CD4-positive, alpha-beta memory T cell (primary cell): ENCODE measurements at regions not wholly inside any gene's neighbourhood (a gene's known extent, or its start where the extent isn't known, plus 50 kb on each side); places are given as distances from the start of the nearest gene placed in this dataset.

Experiments
- CTCF ChIA-PET: fragments of 350-600 bp; sonication (Branson Sonifier 250); formaldehyde crosslinking; loops from one replicate; lab custom pipeline; 2021; ENCODE audit warnings: inconsistent platforms; ENCODE audit not compliant: partially characterized antibody; lab: Charles Lee
- POLR2A ChIA-PET: fragments of 350-600 bp; sonication (Branson Sonifier 250); formaldehyde crosslinking; loops from one replicate; lab custom pipeline; 2021; ENCODE audit not compliant: partially characterized antibody; lab: Charles Lee
- DNase-seq, 5 donors: peaks; one replicate each; pipeline versions ENCODE4 v3.0.0 to v3.0.0-alpha.2; 2020 to 2022; ENCODE audit warnings: mixed read lengths in 1 of 5
- H3K27ac ChIP-seq: one replicate; pipeline ENCODE4 v1.7.0; 2013; ENCODE audit warnings: low read depth, low read length
- H3K27me3 ChIP-seq: 2 replicates; pipeline ENCODE4 v1.7.0; 2013; ENCODE audit warnings: mild to moderate bottlenecking, low read length, moderate library complexity; ENCODE audit not compliant: insufficient read depth
- H3K36me3 ChIP-seq: 2 replicates; pipeline ENCODE4 v1.7.0; 2013; ENCODE audit warnings: mild to moderate bottlenecking, low read length, moderate library complexity; ENCODE audit not compliant: insufficient read depth
- H3K4me1 ChIP-seq: 2 replicates; pipeline ENCODE4 v1.7.0; 2013; ENCODE audit warnings: mild to moderate bottlenecking, low read length, moderate library complexity; ENCODE audit not compliant: insufficient read depth
- H3K4me3 ChIP-seq, 2 donors: one replicate each; pipeline ENCODE4 v1.7.0; 2013; ENCODE audit warnings: low read length in 2 of 2, mild to moderate bottlenecking in 1 of 2
- H3K9me3 ChIP-seq, 2 donors: one replicate each; pipeline ENCODE4 v1.7.0; 2013; ENCODE audit warnings: low read length in 2 of 2, control low read depth in 1 of 2; ENCODE audit not compliant: control insufficient read depth in 1 of 2
- H3K27ac Mint-ChIP-seq, 7 donors: one replicate each; pipeline ENCODE4 v1.8.0; 2020 to 2021; ENCODE audit warnings: mixed read lengths in 7 of 7, mild to moderate bottlenecking in 6 of 7, inconsistent platforms in 3 of 7, moderate library complexity in 3 of 7
- H3K27me3 Mint-ChIP-seq, 2 donors: one replicate each; pipeline ENCODE4 v1.8.0; 2020 to 2021; ENCODE audit warnings: mixed read lengths in 2 of 2
- H3K36me3 Mint-ChIP-seq, 2 donors: one replicate each; pipeline ENCODE4 v1.8.0; 2020 to 2021; ENCODE audit warnings: mixed read lengths in 2 of 2, inconsistent platforms in 1 of 2, mild to moderate bottlenecking in 1 of 2
- H3K4me1 Mint-ChIP-seq, 4 donors: one replicate each; pipeline ENCODE4 v1.8.0; 2020 to 2021; ENCODE audit warnings: mixed read lengths in 4 of 4, mild to moderate bottlenecking in 1 of 4
- H3K4me3 Mint-ChIP-seq, 8 donors: one replicate each; pipeline ENCODE4 v1.8.0; 2020 to 2021; ENCODE audit warnings: mixed read lengths in 8 of 8, mild to moderate bottlenecking in 7 of 8, moderate library complexity in 6 of 8, inconsistent platforms in 3 of 8
- H3K9me3 Mint-ChIP-seq, 8 donors: one replicate each; pipeline ENCODE4 v1.8.0; 2020 to 2021; ENCODE audit warnings: mixed read lengths in 8 of 8, mild to moderate bottlenecking in 5 of 8, inconsistent platforms in 3 of 8, moderate library complexity in 1 of 8
- intact Hi-C: fragments of 100-400 bp; cut with micrococcal nuclease; formaldehyde crosslinking; loops from one replicate; pipeline ENCODE4 v1.15.1; 2023

DNA sequence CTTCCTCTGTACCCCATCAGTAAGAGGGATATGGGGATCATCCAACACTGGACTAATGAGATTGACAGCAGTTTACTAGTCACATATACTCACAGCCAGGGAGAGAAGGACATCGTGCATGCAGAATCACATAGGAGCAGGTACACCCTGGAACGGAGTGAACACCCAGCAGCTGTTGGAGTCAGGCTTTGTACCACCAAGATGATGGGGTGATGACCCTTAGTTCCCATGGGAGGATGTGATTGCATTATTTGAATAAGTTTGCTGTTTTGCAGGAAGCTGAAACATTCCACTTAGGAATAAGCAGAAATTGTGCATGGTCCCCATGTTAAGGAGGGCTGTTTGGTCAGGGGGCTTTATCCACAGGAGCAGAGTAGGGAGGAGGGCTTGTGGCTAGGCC, 482.7 kb upstream of the PDZRN3 start:
- H3K36me3 Mint-ChIP-seq, result no peaks in the 10 kb centered on the region
- H3K4me3 ChIP-seq, result no peak overlapping the region
- peaks cover 0 to 10% (median 5%) of the 10 kb centered on the region in 8 donors for H3K9me3 Mint-ChIP-seq
- no peaks in the 10 kb centered on the region for H3K4me1 Mint-ChIP-seq
- no peaks in the 10 kb centered on the region for H3K27me3 ChIP-seq
- no peaks in the 10 kb centered on the region for H3K27me3 Mint-ChIP-seq
- intact Hi-C loops, result no loop called here
- H3K27ac ChIP-seq, result no peak overlapping the region
- no peak overlapping the region for H3K27ac Mint-ChIP-seq
- H3K4me1 ChIP-seq, result no peaks in the 10 kb centered on the region
- H3K4me3 Mint-ChIP-seq, result no peak overlapping the region
- H3K36me3 ChIP-seq, result no peaks in the 10 kb centered on the region
- ChIA-PET CTCF (no interaction called here), POLR2A (no interaction called here)
- no peaks in the 10 kb centered on the region for H3K9me3 ChIP-seq
- no peak for DNase-seq

DNA sequence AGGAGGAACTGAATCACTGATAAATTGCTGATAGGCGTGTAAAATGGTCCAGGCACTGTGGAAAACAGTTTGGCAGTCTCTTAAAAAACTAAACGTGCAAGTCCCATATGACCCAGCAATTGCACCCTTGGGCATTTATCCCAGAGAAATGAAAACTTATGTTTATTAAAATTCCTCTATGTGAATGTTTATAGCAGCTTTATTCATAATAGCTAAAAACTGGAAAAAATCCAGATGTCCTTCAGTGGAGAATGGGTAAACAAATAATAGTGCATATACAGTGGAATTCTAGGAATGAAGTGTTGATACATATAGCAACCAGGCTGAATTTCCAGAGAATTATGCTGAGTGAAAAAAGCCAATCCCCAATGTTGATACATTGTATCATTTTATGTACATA, 482.2 kb upstream of the PDZRN3 start:
- Mint-ChIP-seq H3K27ac (no peak overlapping the region), H3K36me3 (no peaks in the 10 kb centered on the region), H3K9me3 (peaks cover 0 to 12% (median 5%) of the 10 kb centered on the region in 8 donors), H3K4me3 (no peak overlapping the region), H3K4me1 (no peaks in the 10 kb centered on the region), H3K27me3 (no peaks in the 10 kb centered on the region)
- Histone ChIP-seq H3K4me1 (no peaks in the 10 kb centered on the region), H3K9me3 (no peaks in the 10 kb centered on the region), H3K36me3 (no peaks in the 10 kb centered on the region), H3K27me3 (no peaks in the 10 kb centered on the region), H3K27ac (no peak overlapping the region), H3K4me3 (no peak overlapping the region)
- intact Hi-C loops, result no loop called here
- POLR2A ChIA-PET, result no interaction called here
- CTCF ChIA-PET, result no interaction called here
- no peak for DNase-seq

DNA sequence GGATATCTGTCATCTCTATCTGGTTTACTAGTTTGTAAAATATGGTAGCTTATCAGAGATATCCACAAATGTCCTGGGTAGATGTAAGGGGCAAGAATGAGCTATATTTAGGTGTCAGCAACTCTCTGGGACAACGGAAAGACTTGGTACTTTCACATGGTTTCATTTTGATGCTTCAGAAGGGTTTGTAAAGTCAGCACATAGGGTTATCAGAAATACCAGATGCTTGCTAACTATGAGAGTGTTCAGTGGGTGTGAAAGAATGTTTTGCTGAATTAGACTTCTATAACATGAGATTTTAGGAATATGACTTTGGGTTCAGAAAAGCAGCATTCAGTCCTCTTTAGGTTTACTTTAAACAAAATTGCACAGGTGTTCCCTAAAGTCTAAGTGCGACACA, 466.5 kb upstream of the PDZRN3 start:
- H3K4me3 Mint-ChIP-seq, result no peak overlapping the region
- Histone ChIP-seq H3K4me1 (no peaks in the 10 kb centered on the region), H3K9me3 (no peaks in the 10 kb centered on the region), H3K4me3 (no peak overlapping the region), H3K36me3 (no peaks in the 10 kb centered on the region), H3K27ac (no peak overlapping the region), H3K27me3 (no peaks in the 10 kb centered on the region)
- no peak overlapping the region for H3K27ac Mint-ChIP-seq
- no peaks in the 10 kb centered on the region for H3K36me3 Mint-ChIP-seq
- ChIA-PET POLR2A (no interaction called here), CTCF (no interaction called here)
- intact Hi-C loops, result no loop called here
- H3K27me3 Mint-ChIP-seq, result no peaks in the 10 kb centered on the region
- no peaks in the 10 kb centered on the region for H3K4me1 Mint-ChIP-seq
- DNase-seq, result no peak
- peaks cover 0 to 11% (median 7%) of the 10 kb centered on the region in 8 donors for H3K9me3 Mint-ChIP-seq

DNA sequence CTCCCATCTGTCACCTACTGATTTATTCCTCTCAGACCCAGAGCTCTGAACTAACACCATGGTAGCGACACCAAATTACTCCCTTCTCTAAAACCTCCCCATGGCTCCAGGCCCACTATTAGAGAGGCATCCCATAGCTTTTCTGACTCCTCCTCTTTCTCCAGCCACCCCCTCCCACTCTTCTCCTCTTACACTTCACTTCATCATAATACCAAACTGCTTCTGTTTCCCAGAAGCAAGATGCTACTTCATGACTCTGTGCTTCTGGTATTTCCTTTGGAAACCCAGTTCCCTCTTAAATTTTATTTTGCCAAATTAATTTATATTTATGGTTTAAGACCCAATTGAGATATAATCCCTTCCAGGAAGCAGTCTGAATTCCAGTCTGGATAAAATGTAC, 465.1 kb upstream of the PDZRN3 start:
- no peak for DNase-seq
- intact Hi-C loops, result no loop called here
- Mint-ChIP-seq H3K4me1 (no peaks in the 10 kb centered on the region), H3K4me3 (no peak overlapping the region), H3K27ac (no peak overlapping the region), H3K27me3 (no peaks in the 10 kb centered on the region), H3K9me3 (peaks cover 0 to 10% (median 7%) of the 10 kb centered on the region in 8 donors), H3K36me3 (no peaks in the 10 kb centered on the region)
- CTCF ChIA-PET, result no interaction called here
- H3K27me3 ChIP-seq, result no peaks in the 10 kb centered on the region
- POLR2A ChIA-PET, result no interaction called here
- H3K4me1 ChIP-seq, result no peaks in the 10 kb centered on the region
- no peaks in the 10 kb centered on the region for H3K9me3 ChIP-seq
- H3K36me3 ChIP-seq, result no peaks in the 10 kb centered on the region
- H3K27ac ChIP-seq, result no peak overlapping the region
- no peak overlapping the region for H3K4me3 ChIP-seq

DNA sequence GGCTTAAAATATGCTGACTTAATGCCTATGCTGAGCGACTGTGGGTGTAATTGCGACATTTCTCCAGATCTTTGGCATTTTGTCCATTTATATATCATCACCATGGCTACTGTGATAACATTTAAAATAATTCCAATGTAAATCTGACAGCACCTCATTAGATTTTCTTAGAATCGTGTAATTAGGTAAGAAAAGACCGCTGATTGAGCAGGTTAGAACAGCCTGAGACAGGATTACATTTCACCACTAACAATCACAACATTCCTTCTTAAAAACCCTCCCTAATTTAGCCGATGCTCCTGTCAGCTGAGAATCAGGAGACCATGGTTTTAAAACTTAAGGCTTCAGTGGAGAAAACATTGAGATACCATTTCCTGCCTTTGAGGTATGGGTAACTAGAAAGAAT, 455.3 kb upstream of the PDZRN3 start:
- DNase-seq, result no peak
- H3K27ac ChIP-seq, result no peak overlapping the region
- H3K27ac Mint-ChIP-seq, result no peak overlapping the region
- no peaks in the 10 kb centered on the region for H3K4me1 ChIP-seq
- H3K9me3 Mint-ChIP-seq, result peaks cover 3 to 9% (median 6%) of the 10 kb centered on the region in 8 donors
- H3K36me3 ChIP-seq, result no peaks in the 10 kb centered on the region
- no peaks in the 10 kb centered on the region for H3K27me3 ChIP-seq
- CTCF ChIA-PET, result no interaction called here
- no peaks in the 10 kb centered on the region for H3K36me3 Mint-ChIP-seq
- H3K4me3 Mint-ChIP-seq, result no peak overlapping the region
- intact Hi-C loops, result no loop called here
- H3K9me3 ChIP-seq, result no peaks in the 10 kb centered on the region
- POLR2A ChIA-PET, result no interaction called here
- no peaks in the 10 kb centered on the region for H3K27me3 Mint-ChIP-seq
- H3K4me1 Mint-ChIP-seq, result no peaks in the 10 kb centered on the region
- H3K4me3 ChIP-seq, result no peak overlapping the region

DNA sequence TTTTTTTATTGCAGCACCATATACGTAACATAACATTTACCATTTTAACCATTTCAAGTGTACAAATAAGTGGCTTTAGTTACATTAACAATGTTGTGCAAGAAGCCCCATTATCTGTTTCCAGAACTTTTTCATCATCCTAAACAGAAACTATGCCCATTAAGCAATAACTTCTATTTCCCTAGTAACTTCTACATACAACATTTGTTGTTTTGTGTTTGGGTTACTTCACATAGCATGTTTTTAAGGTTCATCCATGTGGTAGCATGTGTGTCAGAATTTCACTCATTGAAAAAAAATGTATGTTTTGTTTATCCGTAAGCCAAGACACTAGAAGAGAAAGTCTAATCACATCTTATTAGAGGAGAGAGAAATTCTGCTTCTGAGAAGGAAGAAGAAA, 450.5 kb upstream of the PDZRN3 start:
- no peaks in the 10 kb centered on the region for H3K27me3 Mint-ChIP-seq
- H3K4me3 Mint-ChIP-seq, result no peak overlapping the region
- intact Hi-C loops, result no loop called here
- H3K27ac ChIP-seq, result no peak overlapping the region
- H3K4me1 Mint-ChIP-seq, result no peaks in the 10 kb centered on the region
- no peak for DNase-seq
- no peak overlapping the region for H3K27ac Mint-ChIP-seq
- no peaks in the 10 kb centered on the region for H3K9me3 ChIP-seq
- no peaks in the 10 kb centered on the region for H3K27me3 ChIP-seq
- ChIA-PET POLR2A (no interaction called here), CTCF (no interaction called here)
- no peaks in the 10 kb centered on the region for H3K36me3 Mint-ChIP-seq
- no peak overlapping the region for H3K4me3 ChIP-seq
- no peaks in the 10 kb centered on the region for H3K36me3 ChIP-seq
- H3K4me1 ChIP-seq, result no peaks in the 10 kb centered on the region
- H3K9me3 Mint-ChIP-seq, result peaks cover 0 to 22% (median 5%) of the 10 kb centered on the region in 8 donors

DNA sequence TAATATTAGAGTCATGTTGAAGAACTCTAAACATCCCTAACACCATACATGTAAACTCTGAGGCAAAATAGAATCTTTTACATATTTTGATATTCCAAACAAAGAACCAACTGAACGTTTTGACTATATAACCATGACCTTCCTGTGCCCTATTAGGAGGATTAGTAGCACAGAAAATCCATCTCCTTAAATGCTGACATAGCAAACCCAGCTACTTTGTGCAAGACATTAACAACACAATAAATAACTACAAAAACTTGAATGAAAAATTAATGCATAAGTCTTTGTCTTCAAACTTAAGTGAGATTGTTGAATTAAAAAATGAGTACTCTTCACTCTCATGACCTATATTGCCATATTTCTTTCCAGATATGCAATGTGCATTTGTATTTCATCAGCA, 450.0 kb upstream of the PDZRN3 start:
- no peaks in the 10 kb centered on the region for H3K9me3 ChIP-seq
- Mint-ChIP-seq H3K27me3 (no peaks in the 10 kb centered on the region), H3K4me3 (no peak overlapping the region), H3K4me1 (no peaks in the 10 kb centered on the region), H3K27ac (no peak overlapping the region), H3K9me3 (peaks cover 0 to 22% (median 5%) of the 10 kb centered on the region in 8 donors), H3K36me3 (no peaks in the 10 kb centered on the region)
- DNase-seq, result no peak
- no peaks in the 10 kb centered on the region for H3K4me1 ChIP-seq
- H3K36me3 ChIP-seq, result no peaks in the 10 kb centered on the region
- ChIA-PET POLR2A (no interaction called here), CTCF (no interaction called here)
- H3K27ac ChIP-seq, result no peak overlapping the region
- no peaks in the 10 kb centered on the region for H3K27me3 ChIP-seq
- intact Hi-C loops, result no loop called here
- H3K4me3 ChIP-seq, result no peak overlapping the region

DNA sequence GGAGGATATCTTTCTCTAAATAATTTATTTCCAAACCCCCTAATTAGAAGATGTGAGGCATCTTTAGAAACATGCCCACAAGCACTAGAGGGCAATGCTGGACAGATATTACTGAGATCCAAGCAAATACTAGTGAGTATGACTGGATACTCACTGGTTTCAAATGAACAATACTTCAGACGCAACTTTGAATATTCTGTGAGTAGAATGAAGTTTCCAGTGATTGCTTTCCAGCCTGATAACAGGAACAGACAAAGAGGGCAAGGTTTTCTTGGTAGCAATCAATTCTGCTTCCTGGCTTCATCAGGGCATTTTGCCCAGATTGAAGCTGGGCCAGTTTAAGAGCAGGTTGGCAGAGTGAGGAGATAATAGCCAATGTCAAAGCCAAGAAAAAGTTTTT, 442.6 kb upstream of the PDZRN3 start:
- Mint-ChIP-seq H3K36me3 (no peaks in the 10 kb centered on the region), H3K4me3 (no peak overlapping the region), H3K4me1 (no peaks in the 10 kb centered on the region), H3K27me3 (no peaks in the 10 kb centered on the region), H3K27ac (no peak overlapping the region), H3K9me3 (peaks cover 0 to 12% (median 6%) of the 10 kb centered on the region in 8 donors)
- Histone ChIP-seq H3K4me3 (no peak overlapping the region), H3K27me3 (no peaks in the 10 kb centered on the region), H3K27ac (no peak overlapping the region), H3K36me3 (no peaks in the 10 kb centered on the region), H3K9me3 (no peaks in the 10 kb centered on the region), H3K4me1 (no peaks in the 10 kb centered on the region)
- ChIA-PET CTCF (no interaction called here), POLR2A (no interaction called here)
- intact Hi-C loops, result no loop called here
- no peak for DNase-seq
